ENCODE measurements at regions not wholly inside any gene's neighbourhood (a gene's known extent, or its start where the extent isn't known, plus 50 kb on each side); places are given as distances from the start of the nearest gene placed in this dataset.

GRCh38 chr11:95487938-95488337, 256.9 kb upstream of the SESN3 start:
- TF ChIP-seq CTCF (IDR thresholded peaks at IDR 0.05) (no peak), POLR2AphosphoS5 (IDR thresholded peaks at IDR 0.05) (no peak), POLR2A (IDR thresholded peaks at IDR 0.05) (no peak)
